ENCODE measurements at regions not wholly inside any gene's neighbourhood (a gene's known extent, or its start where the extent isn't known, plus 50 kb on each side); places are given as distances from the start of the nearest gene placed in this dataset.

GRCh38 chr7:96770758-96771157 lies 61.1 kb upstream of the SEM1 start:
- no peak for TF ChIP-seq CTCF (IDR thresholded peaks at IDR 0.05; ENCODE audit: low read depth, low read length, missing input control)
- no peak for TF ChIP-seq ZBTB33 (IDR thresholded peaks at IDR 0.05)
- TF ChIP-seq NR2F2 (IDR thresholded peaks at IDR 0.05), result no peak
- no peak for TF ChIP-seq REST (IDR thresholded peaks at IDR 0.05)
- TF ChIP-seq SP1 (IDR thresholded peaks at IDR 0.05), result no peak
- no peak for TF ChIP-seq MAX (IDR thresholded peaks at IDR 0.05)
- TF ChIP-seq GABPA (IDR thresholded peaks at IDR 0.05 in 1 of 2, conservative IDR thresholded peaks at IDR 0.05 in 1 of 2), result no peak
- TF ChIP-seq RXRA (IDR thresholded peaks at IDR 0.05), result no peak
- TF ChIP-seq YY1 (IDR thresholded peaks at IDR 0.05), result no peak
- no peak for TF ChIP-seq TAF1 (conservative IDR thresholded peaks at IDR 0.05)
